ENCODE measurements at regions not wholly inside any gene's neighbourhood (a gene's known extent, or its start where the extent isn't known, plus 50 kb on each side); places are given as distances from the start of the nearest gene placed in this dataset.

DNA sequence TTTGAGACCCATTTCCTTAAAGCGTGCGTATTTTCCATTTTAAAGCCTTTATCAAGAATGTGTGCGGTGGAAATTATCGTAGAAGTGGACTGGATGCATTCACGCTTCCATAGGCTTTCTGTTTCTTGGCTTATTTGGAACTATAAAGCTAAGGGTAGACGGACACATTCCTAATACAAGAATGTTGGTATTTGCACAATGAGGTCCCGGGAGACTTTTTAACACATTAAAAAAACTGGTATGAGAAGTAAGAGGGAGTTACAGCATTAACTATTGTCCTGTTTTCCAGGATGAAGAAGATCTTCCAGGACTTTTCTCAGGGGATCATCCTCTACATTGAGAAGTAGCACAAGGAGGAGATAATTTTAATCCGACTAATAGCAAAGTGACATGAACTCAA is 653.0 kb downstream of the MTRR start:
- TF ChIP-seq ESRRG (CRISPR knock-in tag; IDR thresholded peaks at IDR 0.05), result no peak
- TF ChIP-seq ZNF70 (CRISPR knock-in tag; IDR thresholded peaks at IDR 0.05), result no peak
- no peak for ATAC-seq

DNA sequence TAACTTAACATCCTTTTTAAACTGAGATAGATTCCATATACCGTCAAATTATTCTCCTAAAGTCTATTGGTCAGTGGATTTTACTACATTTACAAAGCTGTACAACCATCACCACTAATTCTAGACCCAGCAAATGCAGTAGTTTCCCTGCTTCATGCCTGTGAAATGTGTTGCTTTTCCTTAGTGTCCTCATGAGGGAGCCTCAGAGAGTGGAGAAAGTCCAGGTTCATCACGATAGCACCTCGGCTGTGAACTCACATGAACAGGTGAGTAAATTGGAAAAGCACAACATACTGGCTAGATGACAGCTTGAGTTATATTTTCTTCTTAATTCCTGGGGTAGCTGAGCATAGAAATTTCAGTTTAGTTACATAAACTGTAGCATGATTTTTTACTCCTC is 653.7 kb downstream of the MTRR start:
- TF ChIP-seq, protein P1, sequence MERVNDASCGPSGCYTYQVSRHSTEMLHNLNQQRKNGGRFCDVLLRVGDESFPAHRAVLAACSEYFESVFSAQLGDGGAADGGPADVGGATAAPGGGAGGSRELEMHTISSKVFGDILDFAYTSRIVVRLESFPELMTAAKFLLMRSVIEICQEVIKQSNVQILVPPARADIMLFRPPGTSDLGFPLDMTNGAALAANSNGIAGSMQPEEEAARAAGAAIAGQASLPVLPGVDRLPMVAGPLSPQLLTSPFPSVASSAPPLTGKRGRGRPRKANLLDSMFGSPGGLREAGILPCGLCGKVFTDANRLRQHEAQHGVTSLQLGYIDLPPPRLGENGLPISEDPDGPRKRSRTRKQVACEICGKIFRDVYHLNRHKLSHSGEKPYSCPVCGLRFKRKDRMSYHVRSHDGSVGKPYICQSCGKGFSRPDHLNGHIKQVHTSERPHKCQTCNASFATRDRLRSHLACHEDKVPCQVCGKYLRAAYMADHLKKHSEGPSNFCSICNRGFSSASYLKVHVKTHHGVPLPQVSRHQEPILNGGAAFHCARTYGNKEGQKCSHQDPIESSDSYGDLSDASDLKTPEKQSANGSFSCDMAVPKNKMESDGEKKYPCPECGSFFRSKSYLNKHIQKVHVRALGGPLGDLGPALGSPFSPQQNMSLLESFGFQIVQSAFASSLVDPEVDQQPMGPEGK (CRISPR knock-in tag; IDR thresholded peaks at IDR 0.05; ENCODE audit: borderline replicate concordance), result no peak
- no peak for TF ChIP-seq PPARA (CRISPR knock-in tag; IDR thresholded peaks at IDR 0.05; ENCODE audit: borderline replicate concordance)
- no peak for TF ChIP-seq OSR1 (CRISPR knock-in tag; IDR thresholded peaks at IDR 0.05)
- TF ChIP-seq ZFP3 (CRISPR knock-in tag; IDR thresholded peaks at IDR 0.05), result no peak
- TF ChIP-seq ESRRG (CRISPR knock-in tag; IDR thresholded peaks at IDR 0.05), result no peak
- no peak for TF ChIP-seq TOX (CRISPR knock-in tag; IDR thresholded peaks at IDR 0.05; ENCODE audit: borderline replicate concordance)
- TF ChIP-seq CREB5 (CRISPR knock-in tag; IDR thresholded peaks at IDR 0.05; ENCODE audit: low read depth), result no peak
- TF ChIP-seq, protein P2, sequence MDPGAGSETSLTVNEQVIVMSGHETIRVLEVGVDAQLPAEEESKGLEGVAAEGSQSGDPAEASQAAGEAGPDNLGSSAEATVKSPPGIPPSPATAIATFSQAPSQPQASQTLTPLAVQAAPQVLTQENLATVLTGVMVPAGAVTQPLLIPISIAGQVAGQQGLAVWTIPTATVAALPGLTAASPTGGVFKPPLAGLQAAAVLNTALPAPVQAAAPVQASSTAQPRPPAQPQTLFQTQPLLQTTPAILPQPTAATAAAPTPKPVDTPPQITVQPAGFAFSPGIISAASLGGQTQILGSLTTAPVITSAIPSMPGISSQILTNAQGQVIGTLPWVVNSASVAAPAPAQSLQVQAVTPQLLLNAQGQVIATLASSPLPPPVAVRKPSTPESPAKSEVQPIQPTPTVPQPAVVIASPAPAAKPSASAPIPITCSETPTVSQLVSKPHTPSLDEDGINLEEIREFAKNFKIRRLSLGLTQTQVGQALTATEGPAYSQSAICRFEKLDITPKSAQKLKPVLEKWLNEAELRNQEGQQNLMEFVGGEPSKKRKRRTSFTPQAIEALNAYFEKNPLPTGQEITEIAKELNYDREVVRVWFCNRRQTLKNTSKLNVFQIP (CRISPR knock-in tag; IDR thresholded peaks at IDR 0.05; ENCODE audit: borderline replicate concordance, low read depth), result no peak
- no peak for TF ChIP-seq ZNF8 (CRISPR knock-in tag; IDR thresholded peaks at IDR 0.05)
- TF ChIP-seq GLIS3 (CRISPR knock-in tag; IDR thresholded peaks at IDR 0.05), result no peak
- TF ChIP-seq SNAI2 (CRISPR knock-in tag; IDR thresholded peaks at IDR 0.05), result no peak
- no peak for TF ChIP-seq ZNF70 (CRISPR knock-in tag; IDR thresholded peaks at IDR 0.05)
- TF ChIP-seq RARB (CRISPR knock-in tag; IDR thresholded peaks at IDR 0.05), result no peak
- TF ChIP-seq ARNTL (CRISPR knock-in tag; IDR thresholded peaks at IDR 0.05; ENCODE audit: borderline replicate concordance, low read depth), result no peak
- ATAC-seq, result no peak

- TF ChIP-seq TSHZ2 (CRISPR knock-in tag; IDR thresholded peaks at IDR 0.05), result no peak
- no peak for TF ChIP-seq ESRRG (CRISPR knock-in tag; IDR thresholded peaks at IDR 0.05)
- TF ChIP-seq SNAI2 (CRISPR knock-in tag; IDR thresholded peaks at IDR 0.05), result no peak
- TF ChIP-seq, protein P3, sequence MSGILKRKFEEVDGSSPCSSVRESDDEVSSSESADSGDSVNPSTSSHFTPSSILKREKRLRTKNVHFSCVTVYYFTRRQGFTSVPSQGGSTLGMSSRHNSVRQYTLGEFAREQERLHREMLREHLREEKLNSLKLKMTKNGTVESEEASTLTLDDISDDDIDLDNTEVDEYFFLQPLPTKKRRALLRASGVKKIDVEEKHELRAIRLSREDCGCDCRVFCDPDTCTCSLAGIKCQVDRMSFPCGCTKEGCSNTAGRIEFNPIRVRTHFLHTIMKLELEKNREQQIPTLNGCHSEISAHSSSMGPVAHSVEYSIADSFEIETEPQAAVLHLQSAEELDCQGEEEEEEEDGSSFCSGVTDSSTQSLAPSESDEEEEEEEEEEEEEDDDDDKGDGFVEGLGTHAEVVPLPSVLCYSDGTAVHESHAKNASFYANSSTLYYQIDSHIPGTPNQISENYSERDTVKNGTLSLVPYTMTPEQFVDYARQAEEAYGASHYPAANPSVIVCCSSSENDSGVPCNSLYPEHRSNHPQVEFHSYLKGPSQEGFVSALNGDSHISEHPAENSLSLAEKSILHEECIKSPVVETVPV (CRISPR knock-in tag; IDR thresholded peaks at IDR 0.05), result no peak
- TF ChIP-seq ZC3H10 (CRISPR knock-in tag; IDR thresholded peaks at IDR 0.05), result no peak
- TF ChIP-seq ISL1 (CRISPR knock-in tag; IDR thresholded peaks at IDR 0.05), result no peak
- TF ChIP-seq, protein P2 (CRISPR knock-in tag; IDR thresholded peaks at IDR 0.05; ENCODE audit: borderline replicate concordance, low read depth), result no peak
- TF ChIP-seq, protein P1 (CRISPR knock-in tag; IDR thresholded peaks at IDR 0.05; ENCODE audit: borderline replicate concordance), result no peak
- no peak for TF ChIP-seq RARB (CRISPR knock-in tag; IDR thresholded peaks at IDR 0.05)
- no peak for TF ChIP-seq ZFP30 (CRISPR knock-in tag; IDR thresholded peaks at IDR 0.05)
- no peak for TF ChIP-seq ARNTL (CRISPR knock-in tag; IDR thresholded peaks at IDR 0.05; ENCODE audit: borderline replicate concordance, low read depth)
- no peak for TF ChIP-seq CREB5 (CRISPR knock-in tag; IDR thresholded peaks at IDR 0.05; ENCODE audit: low read depth)
- no peak for TF ChIP-seq CSDC2 (CRISPR knock-in tag; IDR thresholded peaks at IDR 0.05)
- TF ChIP-seq TCF4 (CRISPR knock-in tag; IDR thresholded peaks at IDR 0.05; ENCODE audit: borderline replicate concordance), result no peak
- TF ChIP-seq ZFP3 (CRISPR knock-in tag; IDR thresholded peaks at IDR 0.05), result no peak
- TF ChIP-seq PPARA (CRISPR knock-in tag; IDR thresholded peaks at IDR 0.05; ENCODE audit: borderline replicate concordance), result no peak
- TF ChIP-seq GLIS3 (CRISPR knock-in tag; IDR thresholded peaks at IDR 0.05), result no peak
- ATAC-seq, result no peak
Observed at GRCh38 chr5:8523501-8523900, 654.6 kb downstream of the MTRR start.

Measured in SK-N-SH treated with all-trans-retinoic acid at 6 μM for 48 hours (cell line).